NCI-H345 (cell line): ENCODE measurements at regions not wholly inside any gene's neighbourhood (a gene's known extent, or its start where the extent isn't known, plus 50 kb on each side); places are given as distances from the start of the nearest gene placed in this dataset.
A peak's percentile ranks its signal among the peaks of the same experiment; 100 is the strongest.

Experiments used
- DNase-seq: peaks from one replicate; lab custom pipeline; 2025; lab: John Stamatoyannopoulos, UW

GRCh38 chr2:65566617-65567016 lies 134.2 kb upstream of the SPRED2 start:
- peak; percentile 59 for DNase-seq

- no peak for DNase-seq
Measured at GRCh38 chr2:65565681-65566080, 133.3 kb upstream of the SPRED2 start.

GRCh38 chr2:65564299-65564698 lies 131.9 kb upstream of the SPRED2 start:
- no peak for DNase-seq

GRCh38 chr2:65562890-65563289 lies 130.5 kb upstream of the SPRED2 start:
- DNase-seq: no peak

- no peak for DNase-seq
Measured at GRCh38 chr2:65558743-65559142, 126.3 kb upstream of the SPRED2 start.

GRCh38 chr2:65557616-65558573 lies 125.5 kb upstream of the SPRED2 start:
- no peak for DNase-seq

- no peak for DNase-seq
Measured at GRCh38 chr2:65554765-65555591, 122.6 kb upstream of the SPRED2 start.

- no peak for DNase-seq
Measured at GRCh38 chr2:65553504-65554074, 121.2 kb upstream of the SPRED2 start.

GRCh38 chr2:65551528-65551927 lies 119.1 kb upstream of the SPRED2 start:
- no peak for DNase-seq

- no peak for DNase-seq
Measured at GRCh38 chr2:65550246-65550645, 117.8 kb upstream of the SPRED2 start.

- DNase-seq: no peak
Measured at GRCh38 chr2:65549631-65550030, 117.2 kb upstream of the SPRED2 start.

- no peak for DNase-seq
Measured at GRCh38 chr2:65549257-65549627, 116.8 kb upstream of the SPRED2 start.

GRCh38 chr2:65548576-65549256 lies 116.3 kb upstream of the SPRED2 start:
- no peak for DNase-seq

- DNase-seq: no peak
Measured at GRCh38 chr2:65548064-65548463, 115.7 kb upstream of the SPRED2 start.

- DNase-seq: no peak
Measured at GRCh38 chr2:65545837-65546805, 113.7 kb upstream of the SPRED2 start.

GRCh38 chr2:65541773-65542172 lies 109.4 kb upstream of the SPRED2 start:
- no peak for DNase-seq

GRCh38 chr2:65539633-65540032 lies 107.2 kb upstream of the SPRED2 start:
- DNase-seq: peak; percentile 23

GRCh38 chr2:65537651-65538385 lies 105.4 kb upstream of the SPRED2 start:
- DNase-seq: no peak

- DNase-seq: no peak
Measured at GRCh38 chr2:65536596-65536995, 104.2 kb upstream of the SPRED2 start.

GRCh38 chr2:65532937-65533336 lies 100.5 kb upstream of the SPRED2 start:
- DNase-seq: no peak
